ENCODE measurements at regions not wholly inside any gene's neighbourhood (a gene's known extent, or its start where the extent isn't known, plus 50 kb on each side); places are given as distances from the start of the nearest gene placed in this dataset.

DNA sequence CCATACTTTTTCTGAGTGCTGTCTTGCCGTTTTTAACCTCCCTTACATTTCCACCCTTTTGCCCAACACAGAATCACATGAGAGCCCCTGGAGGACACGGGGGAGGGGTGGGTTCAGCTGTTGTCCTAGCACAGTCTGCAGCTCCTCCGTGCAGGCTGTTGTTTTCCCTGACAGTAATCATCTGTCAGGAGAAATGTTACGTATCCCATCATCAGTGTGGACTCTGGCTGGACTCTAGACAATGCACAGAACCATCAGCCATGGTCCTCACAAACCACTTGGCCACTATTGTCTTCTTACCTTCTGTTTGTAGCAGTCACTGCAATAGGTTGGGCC lies 92.1 kb downstream of the RIN2 start:
- peaks cover 16% of the 10 kb centered on the region for H3K4me1 ChIP-seq
- no peak overlapping the region for H3K4me3 ChIP-seq
- H3K9me3 ChIP-seq, result no peaks in the 10 kb centered on the region
- intact Hi-C loops (cut with DNase I), result no loop called here
- H3K27ac ChIP-seq, result peak overlapping the region; percentile 49
- DNase-seq (no peak), ATAC-seq (peak in 1 of 2 donors; percentile 70)
- TF ChIP-seq, protein P1, sequence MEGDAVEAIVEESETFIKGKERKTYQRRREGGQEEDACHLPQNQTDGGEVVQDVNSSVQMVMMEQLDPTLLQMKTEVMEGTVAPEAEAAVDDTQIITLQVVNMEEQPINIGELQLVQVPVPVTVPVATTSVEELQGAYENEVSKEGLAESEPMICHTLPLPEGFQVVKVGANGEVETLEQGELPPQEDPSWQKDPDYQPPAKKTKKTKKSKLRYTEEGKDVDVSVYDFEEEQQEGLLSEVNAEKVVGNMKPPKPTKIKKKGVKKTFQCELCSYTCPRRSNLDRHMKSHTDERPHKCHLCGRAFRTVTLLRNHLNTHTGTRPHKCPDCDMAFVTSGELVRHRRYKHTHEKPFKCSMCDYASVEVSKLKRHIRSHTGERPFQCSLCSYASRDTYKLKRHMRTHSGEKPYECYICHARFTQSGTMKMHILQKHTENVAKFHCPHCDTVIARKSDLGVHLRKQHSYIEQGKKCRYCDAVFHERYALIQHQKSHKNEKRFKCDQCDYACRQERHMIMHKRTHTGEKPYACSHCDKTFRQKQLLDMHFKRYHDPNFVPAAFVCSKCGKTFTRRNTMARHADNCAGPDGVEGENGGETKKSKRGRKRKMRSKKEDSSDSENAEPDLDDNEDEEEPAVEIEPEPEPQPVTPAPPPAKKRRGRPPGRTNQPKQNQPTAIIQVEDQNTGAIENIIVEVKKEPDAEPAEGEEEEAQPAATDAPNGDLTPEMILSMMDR (IDR thresholded peaks at IDR 0.05), result no peak
- H3K36me3 ChIP-seq, result no peaks in the 10 kb centered on the region
- H3K27me3 ChIP-seq (ENCODE audit: low read depth), result no peaks in the 10 kb centered on the region

DNA sequence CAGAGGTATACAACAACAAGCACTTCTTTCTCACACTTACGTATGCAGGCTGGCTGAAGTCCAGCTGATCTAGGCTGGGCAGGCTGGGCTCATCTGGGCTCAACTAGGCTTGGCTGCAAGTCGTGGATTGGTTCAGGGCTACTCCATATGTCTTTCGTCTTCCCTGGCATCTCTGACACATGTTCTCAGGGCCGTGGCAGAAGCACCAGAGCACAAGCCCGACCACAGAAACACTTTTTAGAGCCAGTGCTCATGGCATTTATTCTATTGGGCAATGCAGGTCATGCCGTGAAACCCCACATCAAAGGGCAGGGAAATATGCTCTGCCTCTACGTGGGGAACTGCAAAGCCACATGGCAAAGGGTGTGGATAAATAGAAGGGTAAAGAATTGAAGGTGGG lies 93.8 kb downstream of the RIN2 start:
- H3K4me1 ChIP-seq, result peaks cover 16% of the 10 kb centered on the region
- intact Hi-C loops (cut with DNase I), result no loop called here
- DNase-seq (no peak), ATAC-seq (no peak)
- no peaks in the 10 kb centered on the region for H3K9me3 ChIP-seq
- H3K27me3 ChIP-seq (ENCODE audit: low read depth), result no peaks in the 10 kb centered on the region
- no peak overlapping the region for H3K27ac ChIP-seq
- TF ChIP-seq, protein P1 (IDR thresholded peaks at IDR 0.05), result no peak
- no peak overlapping the region for H3K4me3 ChIP-seq
- no peaks in the 10 kb centered on the region for H3K36me3 ChIP-seq

DNA sequence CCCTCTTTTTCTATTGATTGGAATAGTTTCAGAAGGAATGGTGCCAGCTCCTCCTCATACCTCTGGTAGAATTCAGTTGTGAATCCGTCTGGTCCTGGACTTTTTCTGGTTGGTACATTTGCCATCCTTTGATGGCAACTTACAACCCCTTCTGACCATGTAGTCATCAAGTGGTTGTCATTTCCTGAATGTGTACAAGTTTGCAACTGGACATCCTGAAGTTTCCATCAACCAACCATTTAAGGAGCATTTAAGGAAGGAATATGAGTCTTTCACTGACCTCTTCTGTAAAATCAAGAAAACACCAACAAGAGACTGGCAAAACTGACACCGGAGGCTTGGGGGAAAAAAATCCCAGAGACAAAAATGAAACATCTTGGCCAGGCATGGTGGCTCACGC lies 97.4 kb downstream of the RIN2 start:
- Histone ChIP-seq H3K36me3 (no peaks in the 10 kb centered on the region), H3K27ac (no peak overlapping the region), H3K4me3 (no peak overlapping the region), H3K9me3 (no peaks in the 10 kb centered on the region), H3K27me3 (ENCODE audit: low read depth) (no peaks in the 10 kb centered on the region), H3K4me1 (peaks cover 3% of the 10 kb centered on the region)
- TF ChIP-seq, protein P1 (IDR thresholded peaks at IDR 0.05), result no peak
- DNase-seq (no peak), ATAC-seq (no peak)
- intact Hi-C loops (cut with DNase I), result no loop called here

DNA sequence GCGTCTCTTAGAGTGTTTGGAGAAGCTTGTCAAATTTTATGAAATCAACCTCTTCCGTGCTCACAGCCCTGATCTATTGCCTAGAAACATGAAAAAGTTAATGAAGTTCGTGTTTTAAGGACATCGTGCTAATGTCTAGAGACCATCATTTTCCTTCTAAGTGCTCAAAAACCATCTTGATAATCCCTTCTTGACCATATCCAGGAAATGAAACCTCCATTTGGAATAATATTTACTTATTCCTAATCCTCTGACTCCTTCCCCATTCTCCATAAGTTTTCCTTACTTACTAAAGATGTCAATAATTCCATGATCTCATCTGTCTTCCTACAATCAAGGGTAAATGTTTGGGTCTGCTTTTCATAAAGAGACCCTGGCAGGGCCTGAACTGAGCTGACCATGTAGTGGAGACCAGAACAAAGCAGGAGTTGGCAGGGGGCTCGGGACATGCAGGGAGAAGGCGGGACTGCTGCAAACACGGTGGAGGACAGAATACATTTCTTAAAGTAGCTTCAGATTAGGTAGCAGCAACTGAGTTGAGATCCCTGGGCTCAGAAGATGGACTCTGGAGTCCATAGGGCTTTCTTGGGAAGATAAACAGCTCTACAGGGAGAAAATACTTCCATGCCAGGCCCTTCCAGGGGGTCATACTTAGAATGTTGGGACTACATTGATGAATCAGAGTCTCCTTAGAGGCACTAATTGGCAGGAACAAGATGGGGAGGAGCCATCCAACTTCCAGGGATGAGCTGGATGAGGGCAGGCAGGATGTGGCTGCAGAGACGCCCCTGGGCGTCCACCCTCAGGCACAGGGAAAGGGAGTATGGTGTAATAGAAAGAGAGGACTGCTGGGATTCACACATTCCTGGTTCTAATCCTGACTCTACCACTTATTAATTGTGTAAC lies 100.7 kb downstream of the RIN2 start:
- Histone ChIP-seq H3K36me3 (no peaks in the 10 kb centered on the region), H3K4me3 (no peak overlapping the region), H3K9me3 (no peaks in the 10 kb centered on the region), H3K27ac (no peak overlapping the region), H3K4me1 (no peaks in the 10 kb centered on the region), H3K27me3 (ENCODE audit: low read depth) (no peaks in the 10 kb centered on the region)
- TF ChIP-seq, protein P1 (IDR thresholded peaks at IDR 0.05), result no peak
- no peak for DNase-seq
- intact Hi-C loops (cut with DNase I), result no loop called here
- no peak for ATAC-seq

DNA sequence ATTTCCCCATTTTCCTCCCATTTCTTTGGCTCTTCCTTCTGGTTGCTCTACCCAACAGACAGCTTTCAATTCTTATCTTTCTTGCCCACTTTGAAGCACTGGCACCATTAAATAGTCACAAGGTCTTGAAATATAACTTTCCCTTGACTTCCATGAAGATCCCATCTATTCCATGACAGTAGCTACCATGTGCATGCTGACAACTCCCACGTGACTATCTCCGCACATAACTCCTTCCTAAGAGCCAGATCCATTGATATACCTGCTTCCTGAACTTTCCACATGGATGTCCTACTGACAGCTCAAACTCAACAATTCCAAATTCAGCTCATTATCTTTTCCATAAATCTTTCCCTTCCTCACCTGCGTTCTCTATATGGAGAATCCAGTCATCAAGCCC lies 101.4 kb downstream of the RIN2 start:
- Histone ChIP-seq H3K4me3 (no peak overlapping the region), H3K4me1 (peaks cover 4% of the 10 kb centered on the region), H3K27me3 (ENCODE audit: low read depth) (no peaks in the 10 kb centered on the region), H3K27ac (no peak overlapping the region), H3K9me3 (no peaks in the 10 kb centered on the region), H3K36me3 (no peaks in the 10 kb centered on the region)
- DNase-seq (no peak), ATAC-seq (no peak)
- intact Hi-C loops (cut with DNase I), result no loop called here
- TF ChIP-seq, protein P1 (IDR thresholded peaks at IDR 0.05), result no peak

Data from lower lobe of right lung (tissue), 2 donors.